HCT116 (cell line): ENCODE measurements at regions not wholly inside any gene's neighbourhood (a gene's known extent, or its start where the extent isn't known, plus 50 kb on each side); places are given as distances from the start of the nearest gene placed in this dataset.

Experiments used
- ATAC-seq: fragments of 200-7000 bp; cut with Tn5 transposase; 2 replicates; pipeline ENCODE4 v1.9.1; 2020; ENCODE audit warnings: mild to moderate bottlenecking, moderate library complexity
- BruUV-seq: library from RNA; stranded (reverse); fragments of 400-500 nt; replicated peaks from 2 replicates; lab custom pipeline; 2021; lab: Mats Ljungman, UMichigan
- CTCF ChIA-PET: fragments of 300-600 bp; sonication (Branson Sonifier 250); formaldehyde crosslinking; loops from one replicate; lab custom pipeline; 2021; ENCODE audit warnings: antibody characterized with exemption; lab: Charles Lee
- POLR2A ChIA-PET: fragments of 300-600, 350-600 bp; sonication (Branson Sonifier 250); formaldehyde crosslinking; loops from one replicate; lab custom pipeline; 2021; ENCODE audit warnings: antibody characterized with exemption; lab: Charles Lee
- RAD21 ChIA-PET, 2 experiments: fragments of 300-600 bp; sonication (Branson Sonifier 250); formaldehyde crosslinking; loops; one replicate each; lab custom pipeline; 2023; ENCODE audit warnings: low total read pairs in 2 of 2; ENCODE audit not compliant: uncharacterized antibody in 2 of 2, unreplicated experiment in 2 of 2, low non-redundant PET in 1 of 2; lab: Charles Lee
- DNase-seq: peaks from one replicate; pipeline ENCODE4 v3.0.0-alpha.2; 2010; ENCODE audit warnings: low read depth, low spot score
- H2AFZ ChIP-seq: fragments of 200-600 bp; shearing (Covaris generic), sonication (generic); 2 replicates; pipeline ENCODE4 v1.6.1; 2017; ENCODE audit warnings: low read depth, mixed run types, mixed read lengths, antibody characterized with exemption, low read length; ENCODE audit not compliant: poor library complexity, severe bottlenecking
- H3K27ac ChIP-seq: 2 replicates; pipeline ENCODE4 v1.5.1; 2012; ENCODE audit warnings: low read depth, low read length
- H3K27me3 ChIP-seq: fragments of 200-600 bp; sonication (generic); 2 replicates; pipeline ENCODE4 v1.6.1; 2016; ENCODE audit warnings: mixed run types, low read length, mixed read lengths; ENCODE audit not compliant: insufficient read depth
- H3K36me3 ChIP-seq, 2 experiments: fragments of 200-500 bp in 1 of 2; fragments of 200-600 bp in 1 of 2; sonication (Bioruptor generic) in 1 of 2; sonication (generic) in 1 of 2; 2 replicates each; pipeline versions ENCODE4 v1.5.1 to v1.6.1; 2014 to 2016; ENCODE audit warnings: low read length in 2 of 2, inconsistent platforms in 1 of 2, mixed read lengths in 1 of 2, mixed run types in 1 of 2; ENCODE audit not compliant: insufficient read depth in 2 of 2, control insufficient read depth in 1 of 2
- H3K4me1 ChIP-seq, 2 experiments: fragments of 200-600 bp in 1 of 2; sonication (generic) in 1 of 2; 2 replicates each; pipeline versions ENCODE4 v1.5.1 to v1.6.1; 2012 to 2017; ENCODE audit warnings: low read length in 2 of 2, inconsistent platforms in 1 of 2, mild to moderate bottlenecking in 1 of 2, mixed read lengths in 1 of 2, mixed run types in 1 of 2, moderate library complexity in 1 of 2; ENCODE audit not compliant: insufficient read depth in 2 of 2, control insufficient read depth in 1 of 2
- H3K4me2 ChIP-seq: fragments of 200-600 bp; sonication (generic); 2 replicates; pipeline ENCODE4 v1.6.1; 2017; ENCODE audit warnings: mixed run types, low read length, mixed read lengths
- H3K4me3 ChIP-seq, 2 experiments: fragments of 200-600 bp in 1 of 2; sonication (generic) in 1 of 2; replicated peaks in 1 of 2; 2 replicates each; pipeline ENCODE4 v1.5.1; 2011 to 2016; ENCODE audit warnings: low read length in 2 of 2, control low read depth in 1 of 2, low read depth in 1 of 2, mild to moderate bottlenecking in 1 of 2, mixed read lengths in 1 of 2, mixed run types in 1 of 2
- H3K79me2 ChIP-seq: fragments of 200-600 bp; sonication (generic); 2 replicates; pipeline ENCODE4 v1.6.1; 2017; ENCODE audit warnings: mild to moderate bottlenecking, mixed run types, low read length, moderate library complexity, mixed read lengths; ENCODE audit not compliant: insufficient read depth
- H3K9ac ChIP-seq: fragments of 200-600 bp; sonication (generic); 2 replicates; pipeline ENCODE4 v1.6.1; 2016; ENCODE audit warnings: low read length, mixed read lengths
- H3K9me2 ChIP-seq: fragments of 200-600 bp; sonication (generic), shearing (Covaris generic); 2 replicates; pipeline ENCODE4 v1.6.1; 2017; ENCODE audit warnings: mixed run types, mild to moderate bottlenecking, moderate library complexity; ENCODE audit not compliant: insufficient read depth
- H3K9me3 ChIP-seq, 2 experiments: fragments of 200-500 bp in 1 of 2; fragments of 200-600 bp in 1 of 2; sonication (Bioruptor generic) in 1 of 2; sonication (generic) in 1 of 2; 2 replicates each; pipeline ENCODE4 v1.6.1; 2014 to 2017; ENCODE audit warnings: low read length in 2 of 2, mixed read lengths in 2 of 2, inconsistent platforms in 1 of 2, low read depth in 1 of 2, mild to moderate bottlenecking in 1 of 2, mixed run types in 1 of 2, moderate library complexity in 1 of 2; ENCODE audit not compliant: control insufficient read depth in 1 of 2, insufficient read depth in 1 of 2
- H4K20me1 ChIP-seq: fragments of 200-600 bp; sonication (generic), shearing (Covaris generic); 2 replicates; pipeline ENCODE4 v1.6.1; 2017; ENCODE audit warnings: mixed run types, mild to moderate bottlenecking, moderate library complexity; ENCODE audit not compliant: insufficient read depth
- CTCF ChIP-seq, 3 experiments: fragments of 200-600 bp in 1 of 3; sonication (generic) in 1 of 3; IDR thresholded peaks in 2 of 3; conservative IDR thresholded peaks in 1 of 3; 2 replicates each; pipeline ENCODE4 v1.5.1; 2012 to 2017; ENCODE audit warnings: low read depth in 2 of 3, low read length in 2 of 3, antibody characterized with exemption in 1 of 3, borderline replicate concordance in 1 of 3, control low read depth in 1 of 3, mild to moderate bottlenecking in 1 of 3, mixed read lengths in 1 of 3, mixed run types in 1 of 3, moderate library complexity in 1 of 3; ENCODE audit not compliant: insufficient read depth in 1 of 3
- POLR2A ChIP-seq: IDR thresholded peaks from 2 replicates; pipeline ENCODE4 v1.7.0; 2011; ENCODE audit warnings: borderline replicate concordance; ENCODE audit not compliant: insufficient read depth, insufficient read length; ENCODE audit errors: extremely low read depth
- RAD21 ChIP-seq: IDR thresholded peaks from 2 replicates; pipeline ENCODE4 v1.6.1; 2012; ENCODE audit warnings: low read depth, mild to moderate bottlenecking
- SRF ChIP-seq: IDR thresholded peaks from 2 replicates; pipeline ENCODE4 v1.6.1; 2012; ENCODE audit warnings: low read depth
- YY1 ChIP-seq: IDR thresholded peaks from 2 replicates; pipeline ENCODE4 v1.6.1; 2011; ENCODE audit warnings: low read length, low read depth, moderate library complexity, mild to moderate bottlenecking; ENCODE audit not compliant: insufficient replicate concordance; ENCODE audit errors: extremely low read depth
- intact Hi-C: fragments of 100-400 bp; cut with micrococcal nuclease; formaldehyde crosslinking; loops from 2 replicates; pipeline ENCODE4 v1.10.0; 2022
- TF ChIP-seq, protein P1 (sequence below): IDR thresholded peaks from 2 replicates; pipeline ENCODE4 v1.6.1; 2012

GRCh38 chrX:16436348-16437188, 213.4 kb upstream of the S100G start:
- Histone ChIP-seq H3K4me3 (no peak overlapping the region), H3K36me3 (no peaks in the 10 kb centered on the region), H3K4me2 (peak overlapping the region; percentile 44), H3K4me1 (peaks cover 0 to 4% of the 10 kb centered on the region in 2 experiments; a peak in 2 of 4 replicates), H3K9me2 (no peaks in the 10 kb centered on the region), H3K9me3 (no peaks in the 10 kb centered on the region), H4K20me1 (no peaks in the 10 kb centered on the region), H3K9ac (no peak overlapping the region), H3K27me3 (no peaks in the 10 kb centered on the region), H3K79me2 (no peaks in the 10 kb centered on the region), H3K27ac (no peak overlapping the region), H2AFZ (peak overlapping the region; percentile 90)
- DNase-seq (peak; percentile 65), ATAC-seq (peak; percentile 99)
- BruUV-seq, result no TSS peak
- ChIA-PET RAD21 (interaction anchor here in 1 of 2 experiments (0.7 kb wide), 1 partner anchor 9 kb away, joined by 3 read pairs; no protein-coding TSS in a partner anchor), CTCF (interaction anchor here (1.0 to 1.6 kb wide), 5 partner anchors 8 to 506 kb away, joined by 3 to 7 read pairs (median 4); no protein-coding TSS in a partner anchor), POLR2A (no interaction called here)
- intact Hi-C loops, result loop anchor here (5.0 to 10.0 kb wide), 3 partner anchors 236 to 582 kb away; partner anchors contain the start of gene AP1S2
- TF ChIP-seq RAD21 (peak; percentile 51), POLR2A (no peak), CTCF (IDR thresholded peaks at IDR 0.05 in 2 of 3, conservative IDR thresholded peaks at IDR 0.05 in 1 of 3; ENCODE audit: borderline replicate concordance in 1 of 3, insufficient read depth in 1 of 3, low read depth in 2 of 3, low read length in 2 of 3) (peak; percentile 40 to 63 (median 56); a peak in 5 of 6 replicates), YY1 (peak; percentile 52), SRF (no peak)
- TF ChIP-seq, protein P1, sequence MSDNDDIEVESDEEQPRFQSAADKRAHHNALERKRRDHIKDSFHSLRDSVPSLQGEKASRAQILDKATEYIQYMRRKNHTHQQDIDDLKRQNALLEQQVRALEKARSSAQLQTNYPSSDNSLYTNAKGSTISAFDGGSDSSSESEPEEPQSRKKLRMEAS, result no peak
